ENCODE measurements at regions not wholly inside any gene's neighbourhood (a gene's known extent, or its start where the extent isn't known, plus 50 kb on each side); places are given as distances from the start of the nearest gene placed in this dataset.

DNA sequence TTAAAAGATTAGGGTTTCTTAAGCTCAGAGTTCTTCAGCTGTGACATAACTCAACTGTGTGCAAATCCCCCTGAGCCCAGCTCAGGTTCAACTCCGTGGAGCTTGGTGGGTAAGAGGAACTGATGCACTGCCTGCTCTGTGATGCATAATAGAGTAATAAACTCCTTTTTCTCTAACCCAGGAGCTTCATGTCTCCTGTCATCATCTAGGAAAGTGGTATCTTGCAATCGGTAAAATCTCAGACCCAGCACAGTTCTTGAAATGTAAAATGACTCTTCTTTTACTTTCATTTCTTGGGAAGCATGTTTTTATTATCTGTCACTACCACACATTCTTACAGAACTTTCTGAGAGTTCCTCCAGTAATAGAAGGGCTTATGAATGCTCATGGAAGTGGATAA, 123.8 kb upstream of the PCDH9 start:
- no peak overlapping the region for H2AK5ac ChIP-seq (ENCODE audit: low read depth, low read length)
- no peak overlapping the region for H4K8ac ChIP-seq (ENCODE audit: low read depth, low read length)
- no peak overlapping the region for H3K4me2 ChIP-seq (ENCODE audit: insufficient read depth, low read length, poor library complexity, severe bottlenecking)
- H3K27ac ChIP-seq (replicated peaks; ENCODE audit: low read length), result no peak overlapping the region
- no peak overlapping the region for H2BK12ac ChIP-seq (ENCODE audit: low read length)
- no peak overlapping the region for H3K23ac ChIP-seq (ENCODE audit: low read depth, low read length, poor library complexity)
- no peaks in the 10 kb centered on the region for H3K9me3 ChIP-seq (replicated peaks in 1 of 2; ENCODE audit: control insufficient read depth in 2 of 2, insufficient read depth in 1 of 2, low read depth in 1 of 2, low read length in 2 of 2)
- no peak overlapping the region for H3K14ac ChIP-seq (ENCODE audit: low read length)
- no peak overlapping the region for H2BK5ac ChIP-seq (ENCODE audit: low read length)
- no peak overlapping the region for H2BK15ac ChIP-seq (ENCODE audit: low read length)
- H3K4me1 ChIP-seq (ENCODE audit: control insufficient read depth in 2 of 2, insufficient read depth in 1 of 2, low read depth in 1 of 2, low read length in 2 of 2), result no peaks in the 10 kb centered on the region
- no peak overlapping the region for H4K91ac ChIP-seq (ENCODE audit: low read depth, low read length, poor library complexity)
- H2AFZ ChIP-seq (ENCODE audit: low read length), result peak overlapping the region; percentile 47
- no peak for DNase-seq (ENCODE audit: low spot score)
- no peak overlapping the region for H3K18ac ChIP-seq (ENCODE audit: low read length)
- H3K27me3 ChIP-seq (ENCODE audit: control insufficient read depth in 3 of 3, insufficient read depth in 3 of 3, low read depth in 1 of 3, low read length in 3 of 3), result no peaks in the 10 kb centered on the region
- WGBS, 2 donors (ENCODE audit: extremely low coverage in 2 of 2, insufficient read length in 2 of 2, insufficient replicate concordance in 1 of 2), result no CpG with 5 or more reads among the region's 2 CpGs
- H3K4me3 ChIP-seq (ENCODE audit: low read length in 2 of 2), result no peak overlapping the region
- no peaks in the 10 kb centered on the region for H3K36me3 ChIP-seq (replicated peaks in 1 of 2; ENCODE audit: control insufficient read depth in 2 of 2, insufficient read depth in 2 of 2, low read length in 2 of 2)
- no peak overlapping the region for H2BK120ac ChIP-seq (ENCODE audit: low read depth, low read length)
- H3K9ac ChIP-seq (ENCODE audit: low read depth, low read length, poor library complexity), result no peak overlapping the region
- no peaks in the 10 kb centered on the region for H3K79me1 ChIP-seq (ENCODE audit: low read depth, low read length)
- H3K4ac ChIP-seq (ENCODE audit: low read length), result no peak overlapping the region

DNA sequence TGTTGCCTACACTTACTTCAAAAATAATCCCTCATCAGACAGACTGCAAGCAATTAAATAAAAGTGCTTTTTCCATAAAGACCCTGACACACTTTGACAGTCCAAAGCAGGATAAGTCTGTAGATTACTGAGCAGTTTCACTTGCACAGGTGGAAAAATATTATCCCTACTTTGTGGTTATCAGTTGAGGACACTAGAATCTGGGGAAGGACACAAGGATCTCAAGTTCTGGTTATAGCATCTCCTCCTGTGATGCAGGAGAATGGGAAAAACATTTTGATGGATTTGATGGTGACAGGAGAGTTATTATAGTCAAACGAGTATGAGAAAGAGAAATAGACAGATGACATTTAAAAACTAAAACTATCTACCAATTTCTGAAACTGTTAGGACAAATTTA, 122.9 kb upstream of the PCDH9 start:
- H3K14ac ChIP-seq (ENCODE audit: low read length), result no peak overlapping the region
- DNase-seq (ENCODE audit: low spot score), result no peak
- no peak overlapping the region for H3K4ac ChIP-seq (ENCODE audit: low read length)
- WGBS, 2 donors (ENCODE audit: extremely low coverage in 2 of 2, insufficient read length in 2 of 2, insufficient replicate concordance in 1 of 2), result no CpG with 5 or more reads among the region's 1 CpG
- H3K4me3 ChIP-seq (ENCODE audit: low read length in 2 of 2), result no peak overlapping the region
- no peak overlapping the region for H3K23ac ChIP-seq (ENCODE audit: low read depth, low read length, poor library complexity)
- no peak overlapping the region for H3K4me2 ChIP-seq (ENCODE audit: insufficient read depth, low read length, poor library complexity, severe bottlenecking)
- H3K18ac ChIP-seq (ENCODE audit: low read length), result no peak overlapping the region
- no peaks in the 10 kb centered on the region for H3K27me3 ChIP-seq (ENCODE audit: control insufficient read depth in 3 of 3, insufficient read depth in 3 of 3, low read depth in 1 of 3, low read length in 3 of 3)
- H3K79me1 ChIP-seq (ENCODE audit: low read depth, low read length), result no peaks in the 10 kb centered on the region
- no peak overlapping the region for H4K91ac ChIP-seq (ENCODE audit: low read depth, low read length, poor library complexity)
- no peak overlapping the region for H2AFZ ChIP-seq (ENCODE audit: low read length)
- H4K8ac ChIP-seq (ENCODE audit: low read depth, low read length), result no peak overlapping the region
- H2BK120ac ChIP-seq (ENCODE audit: low read depth, low read length), result no peak overlapping the region
- H3K36me3 ChIP-seq (replicated peaks in 1 of 2; ENCODE audit: control insufficient read depth in 2 of 2, insufficient read depth in 2 of 2, low read length in 2 of 2), result no peaks in the 10 kb centered on the region
- no peaks in the 10 kb centered on the region for H3K4me1 ChIP-seq (ENCODE audit: control insufficient read depth in 2 of 2, insufficient read depth in 1 of 2, low read depth in 1 of 2, low read length in 2 of 2)
- H2BK15ac ChIP-seq (ENCODE audit: low read length), result no peak overlapping the region
- H3K9ac ChIP-seq (ENCODE audit: low read depth, low read length, poor library complexity), result no peak overlapping the region
- H3K9me3 ChIP-seq (replicated peaks in 1 of 2; ENCODE audit: control insufficient read depth in 2 of 2, insufficient read depth in 1 of 2, low read depth in 1 of 2, low read length in 2 of 2), result peaks cover 0 to under 1% of the 10 kb centered on the region in 2 donors
- H3K27ac ChIP-seq (replicated peaks; ENCODE audit: low read length), result no peak overlapping the region
- H2BK12ac ChIP-seq (ENCODE audit: low read length), result no peak overlapping the region
- H2BK5ac ChIP-seq (ENCODE audit: low read length), result no peak overlapping the region
- H2AK5ac ChIP-seq (ENCODE audit: low read depth, low read length), result no peak overlapping the region

DNA sequence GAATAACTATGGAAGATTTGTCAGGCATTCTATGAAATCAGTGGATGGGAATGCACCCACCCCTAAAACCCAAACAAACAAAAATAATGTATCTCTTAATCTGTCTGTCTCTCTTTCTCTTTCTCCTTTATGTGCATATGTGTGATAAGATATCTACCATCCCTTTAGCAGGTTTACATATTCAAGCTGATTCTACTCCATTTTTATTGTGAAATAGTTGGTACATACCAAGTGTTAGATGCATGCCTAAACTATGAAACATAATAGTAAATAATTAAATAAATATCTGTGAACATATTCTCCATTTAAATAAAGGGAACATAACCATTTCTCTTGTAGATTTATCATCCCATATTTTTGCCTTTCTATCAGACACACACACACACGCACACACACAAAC, 121.8 kb upstream of the PCDH9 start:
- Histone ChIP-seq H3K4me3 (ENCODE audit: low read length in 2 of 2) (no peak overlapping the region), H3K4me2 (ENCODE audit: insufficient read depth, low read length, poor library complexity, severe bottlenecking) (no peak overlapping the region), H3K9ac (ENCODE audit: low read depth, low read length, poor library complexity) (no peak overlapping the region), H3K79me1 (ENCODE audit: low read depth, low read length) (no peaks in the 10 kb centered on the region), H2AFZ (ENCODE audit: low read length) (no peak overlapping the region), H3K27ac (replicated peaks; ENCODE audit: low read length) (no peak overlapping the region), H3K4ac (ENCODE audit: low read length) (no peak overlapping the region), H3K23ac (ENCODE audit: low read depth, low read length, poor library complexity) (no peak overlapping the region), H3K4me1 (ENCODE audit: control insufficient read depth in 2 of 2, insufficient read depth in 1 of 2, low read depth in 1 of 2, low read length in 2 of 2) (no peaks in the 10 kb centered on the region), H3K27me3 (ENCODE audit: control insufficient read depth in 3 of 3, insufficient read depth in 3 of 3, low read depth in 1 of 3, low read length in 3 of 3) (peaks cover 0 to 4% (median 0%) of the 10 kb centered on the region in 3 experiments), H4K8ac (ENCODE audit: low read depth, low read length) (no peak overlapping the region), H3K14ac (ENCODE audit: low read length) (no peak overlapping the region), H2BK12ac (ENCODE audit: low read length) (no peak overlapping the region), H4K91ac (ENCODE audit: low read depth, low read length, poor library complexity) (no peak overlapping the region), H2AK5ac (ENCODE audit: low read depth, low read length) (no peak overlapping the region), H2BK5ac (ENCODE audit: low read length) (no peak overlapping the region), H2BK15ac (ENCODE audit: low read length) (no peak overlapping the region), H3K9me3 (replicated peaks in 1 of 2; ENCODE audit: control insufficient read depth in 2 of 2, insufficient read depth in 1 of 2, low read depth in 1 of 2, low read length in 2 of 2) (peaks cover 0 to 3% of the 10 kb centered on the region in 2 donors), H2BK120ac (ENCODE audit: low read depth, low read length) (no peak overlapping the region), H3K36me3 (replicated peaks in 1 of 2; ENCODE audit: control insufficient read depth in 2 of 2, insufficient read depth in 2 of 2, low read length in 2 of 2) (no peaks in the 10 kb centered on the region), H3K18ac (ENCODE audit: low read length) (no peak overlapping the region)
- no peak for DNase-seq (ENCODE audit: low spot score)
- WGBS, 2 donors (ENCODE audit: extremely low coverage in 2 of 2, insufficient read length in 2 of 2, insufficient replicate concordance in 1 of 2), result no CpG with 5 or more reads among the region's 1 CpG

DNA sequence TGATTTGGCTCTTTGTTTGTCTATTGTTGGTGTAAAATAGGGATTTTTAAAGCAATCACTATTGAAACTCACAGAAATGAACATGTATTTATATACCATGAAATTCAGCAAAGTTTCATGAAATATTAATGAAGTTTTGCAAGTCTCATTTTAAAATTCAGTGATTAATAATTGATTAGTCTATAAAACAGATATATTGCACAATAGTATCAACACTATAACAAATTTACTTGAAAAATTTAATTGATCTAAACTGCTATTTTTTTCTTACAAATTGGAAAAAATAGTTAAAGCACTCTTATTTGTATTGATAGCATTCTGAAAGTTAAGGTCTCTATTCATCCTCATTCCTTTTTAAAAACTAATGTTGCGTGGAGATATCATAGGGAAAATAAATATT, 121.0 kb upstream of the PCDH9 start:
- no peak overlapping the region for H3K18ac ChIP-seq (ENCODE audit: low read length)
- no peak overlapping the region for H3K4ac ChIP-seq (ENCODE audit: low read length)
- no peak overlapping the region for H2AK5ac ChIP-seq (ENCODE audit: low read depth, low read length)
- H3K79me1 ChIP-seq (ENCODE audit: low read depth, low read length), result no peaks in the 10 kb centered on the region
- peaks cover 0 to 4% (median 0%) of the 10 kb centered on the region in 3 experiments for H3K27me3 ChIP-seq (ENCODE audit: control insufficient read depth in 3 of 3, insufficient read depth in 3 of 3, low read depth in 1 of 3, low read length in 3 of 3)
- no peak overlapping the region for H3K27ac ChIP-seq (replicated peaks; ENCODE audit: low read length)
- H3K4me1 ChIP-seq (ENCODE audit: control insufficient read depth in 2 of 2, insufficient read depth in 1 of 2, low read depth in 1 of 2, low read length in 2 of 2), result no peaks in the 10 kb centered on the region
- no peak overlapping the region for H2BK5ac ChIP-seq (ENCODE audit: low read length)
- H3K4me3 ChIP-seq (ENCODE audit: low read length in 2 of 2), result no peak overlapping the region
- no peak overlapping the region for H3K14ac ChIP-seq (ENCODE audit: low read length)
- no peak overlapping the region for H2AFZ ChIP-seq (ENCODE audit: low read length)
- no peak overlapping the region for H4K91ac ChIP-seq (ENCODE audit: low read depth, low read length, poor library complexity)
- no peak overlapping the region for H2BK15ac ChIP-seq (ENCODE audit: low read length)
- no peak for DNase-seq (ENCODE audit: low spot score)
- H2BK12ac ChIP-seq (ENCODE audit: low read length), result no peak overlapping the region
- H4K8ac ChIP-seq (ENCODE audit: low read depth, low read length), result no peak overlapping the region
- no peak overlapping the region for H3K9ac ChIP-seq (ENCODE audit: low read depth, low read length, poor library complexity)
- H3K4me2 ChIP-seq (ENCODE audit: insufficient read depth, low read length, poor library complexity, severe bottlenecking), result no peak overlapping the region
- WGBS, 2 donors (ENCODE audit: extremely low coverage in 2 of 2, insufficient read length in 2 of 2, insufficient replicate concordance in 1 of 2), result no CpG with 5 or more reads among the region's 1 CpG
- no peak overlapping the region for H2BK120ac ChIP-seq (ENCODE audit: low read depth, low read length)
- H3K9me3 ChIP-seq (replicated peaks in 1 of 2; ENCODE audit: control insufficient read depth in 2 of 2, insufficient read depth in 1 of 2, low read depth in 1 of 2, low read length in 2 of 2), result peaks cover 0 to 3% of the 10 kb centered on the region in 2 donors
- H3K23ac ChIP-seq (ENCODE audit: low read depth, low read length, poor library complexity), result no peak overlapping the region
- no peaks in the 10 kb centered on the region for H3K36me3 ChIP-seq (replicated peaks in 1 of 2; ENCODE audit: control insufficient read depth in 2 of 2, insufficient read depth in 2 of 2, low read length in 2 of 2)
